ENCODE measurements at regions not wholly inside any gene's neighbourhood (a gene's known extent, or its start where the extent isn't known, plus 50 kb on each side); places are given as distances from the start of the nearest gene placed in this dataset.

DNA sequence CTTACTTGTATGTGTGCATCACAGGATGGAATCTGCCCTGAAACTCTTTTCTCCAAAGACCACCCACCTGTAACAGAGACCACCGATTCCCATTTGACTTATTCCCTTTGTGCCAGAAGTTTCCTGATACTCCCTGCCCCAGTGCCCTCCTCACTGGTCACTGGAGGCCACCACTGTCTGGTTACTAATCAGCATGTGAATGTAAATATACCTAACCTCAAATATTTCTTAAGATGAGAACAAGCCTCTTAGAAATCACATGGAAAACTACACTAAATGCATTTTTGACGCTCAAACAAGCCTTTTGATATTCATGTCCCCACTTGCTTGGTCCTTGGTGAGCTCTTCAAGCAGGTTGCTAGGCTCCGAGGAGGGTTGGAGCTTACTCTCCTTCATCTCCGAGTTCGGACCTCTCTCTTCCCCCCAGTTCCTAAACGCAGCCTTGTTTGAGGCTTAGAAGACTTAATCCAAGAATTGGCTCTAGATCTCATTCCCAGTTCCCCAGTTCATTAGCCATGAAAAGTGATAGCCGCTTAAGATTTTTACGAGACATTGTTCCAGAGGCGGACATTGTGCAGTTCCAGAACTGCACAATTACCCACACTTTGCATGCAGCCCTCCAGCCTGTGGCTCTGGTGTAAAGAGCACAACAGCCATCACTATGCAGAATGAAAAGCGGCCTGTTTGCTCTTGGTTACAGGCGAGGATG is 579.2 kb upstream of the PSMD7 start:
- TF ChIP-seq TARDBP (IDR thresholded peaks at IDR 0.05) (no peak), ELF4 (IDR thresholded peaks at IDR 0.05) (no peak)
- ChIA-PET POLR2A (interaction anchor here (0.7 kb wide), 1 partner anchor 1565 kb away, joined by 3 read pairs; no protein-coding TSS in a partner anchor), CTCF (no interaction called here)
- no peak for DNase-seq (ENCODE audit: extremely low spot score)

DNA sequence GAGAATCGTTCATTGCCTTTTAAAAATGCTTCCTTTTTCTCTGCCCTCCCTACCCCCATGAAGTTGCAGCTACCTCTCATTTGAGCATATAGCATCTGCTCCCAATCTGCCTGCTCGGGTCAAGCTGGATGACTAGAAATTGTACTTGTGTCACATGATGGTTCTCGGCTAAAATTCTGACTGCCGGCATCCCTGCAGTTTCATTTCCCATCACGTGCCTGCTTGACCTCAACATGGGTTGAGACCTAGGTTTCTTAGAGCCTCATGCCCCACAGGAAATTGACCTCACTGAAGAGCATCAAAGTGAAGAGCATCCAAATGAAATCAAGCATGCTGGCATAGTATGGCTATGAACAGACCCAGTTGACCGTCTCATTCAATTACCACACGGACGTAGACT is 581.6 kb upstream of the PSMD7 start:
- ChIA-PET CTCF (no interaction called here), POLR2A (no interaction called here)
- DNase-seq (ENCODE audit: extremely low spot score) = no peak
- TF ChIP-seq CTBP1 (IDR thresholded peaks at IDR 0.05; ENCODE audit: borderline replicate concordance) = no peak
- TF ChIP-seq SUZ12 (IDR thresholded peaks at IDR 0.05) = no peak
- TF ChIP-seq FOXA1 (IDR thresholded peaks at IDR 0.05) = no peak
- no peak for TF ChIP-seq HDGF (IDR thresholded peaks at IDR 0.05; ENCODE audit: borderline replicate concordance)
- no peak for TF ChIP-seq ELF4 (IDR thresholded peaks at IDR 0.05)
- TF ChIP-seq, protein P1, sequence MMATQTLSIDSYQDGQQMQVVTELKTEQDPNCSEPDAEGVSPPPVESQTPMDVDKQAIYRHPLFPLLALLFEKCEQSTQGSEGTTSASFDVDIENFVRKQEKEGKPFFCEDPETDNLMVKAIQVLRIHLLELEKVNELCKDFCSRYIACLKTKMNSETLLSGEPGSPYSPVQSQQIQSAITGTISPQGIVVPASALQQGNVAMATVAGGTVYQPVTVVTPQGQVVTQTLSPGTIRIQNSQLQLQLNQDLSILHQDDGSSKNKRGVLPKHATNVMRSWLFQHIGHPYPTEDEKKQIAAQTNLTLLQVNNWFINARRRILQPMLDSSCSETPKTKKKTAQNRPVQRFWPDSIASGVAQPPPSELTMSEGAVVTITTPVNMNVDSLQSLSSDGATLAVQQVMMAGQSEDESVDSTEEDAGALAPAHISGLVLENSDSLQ (IDR thresholded peaks at IDR 0.05) = no peak
- TF ChIP-seq LEF1 (IDR thresholded peaks at IDR 0.05; ENCODE audit: borderline replicate concordance) = no peak
- no peak for TF ChIP-seq TARDBP (IDR thresholded peaks at IDR 0.05)
- TF ChIP-seq NFRKB (IDR thresholded peaks at IDR 0.05) = no peak
- TF ChIP-seq FOXM1 (IDR thresholded peaks at IDR 0.05; ENCODE audit: borderline replicate concordance) = no peak
- TF ChIP-seq FOXK2 (IDR thresholded peaks at IDR 0.05) = no peak
- no peak for TF ChIP-seq SP1 (IDR thresholded peaks at IDR 0.05)
- TF ChIP-seq BHLHE40 (IDR thresholded peaks at IDR 0.05; ENCODE audit: borderline replicate concordance) = no peak
- no peak for TF ChIP-seq L3MBTL2 (conservative IDR thresholded peaks at IDR 0.05)
- no peak for TF ChIP-seq ARNT (IDR thresholded peaks at IDR 0.05)

DNA sequence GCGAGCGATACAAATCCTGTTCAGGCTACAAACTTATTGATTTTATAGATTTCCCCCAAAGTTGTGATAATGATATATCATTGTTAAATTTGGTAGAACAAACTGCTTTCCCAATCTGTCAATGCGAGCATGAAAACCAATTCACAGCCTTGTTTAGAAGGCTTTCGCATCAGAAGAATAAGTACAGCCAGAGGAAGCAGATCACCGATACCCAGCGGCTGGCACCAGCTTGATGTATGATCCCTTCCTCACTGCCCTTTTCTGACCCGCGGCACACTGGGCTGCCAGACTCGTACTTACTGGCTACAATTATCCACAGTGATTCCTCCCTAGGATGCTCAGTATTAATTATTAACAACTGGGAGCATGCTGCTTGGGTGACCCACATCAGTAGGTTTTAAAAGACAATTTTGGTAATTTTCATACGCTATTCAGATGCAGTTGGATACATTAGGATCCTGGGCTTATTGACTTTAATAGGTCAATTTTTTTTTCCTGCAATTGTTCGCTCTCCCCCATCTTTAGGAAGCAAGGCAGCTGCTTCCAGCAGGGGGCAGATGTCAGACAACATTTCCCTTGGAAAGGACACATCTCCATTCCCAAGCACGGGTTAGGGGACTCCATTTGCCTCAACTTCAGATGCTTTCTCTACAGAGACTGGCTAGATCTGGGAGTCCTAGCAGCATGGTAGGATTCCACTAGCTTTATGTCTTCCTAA is 582.7 kb upstream of the PSMD7 start:
- DNase-seq (ENCODE audit: extremely low spot score) = peak; percentile 51
- CTCF ChIA-PET = interaction anchor here (0.5 to 0.9 kb wide), 5 partner anchors 29 to 496 kb away, joined by 3 to 6 read pairs (median 4); no protein-coding TSS in a partner anchor
- POLR2A ChIA-PET = no interaction called here
- TF ChIP-seq ZNF384 (IDR thresholded peaks at IDR 0.05) (no peak), FOXK2 (IDR thresholded peaks at IDR 0.05) (no peak), SUZ12 (IDR thresholded peaks at IDR 0.05) (no peak), SP1 (IDR thresholded peaks at IDR 0.05) (no peak), FOXA1 (IDR thresholded peaks at IDR 0.05) (no peak), ARNT (IDR thresholded peaks at IDR 0.05) (no peak), FOXM1 (IDR thresholded peaks at IDR 0.05; ENCODE audit: borderline replicate concordance) (no peak), BHLHE40 (IDR thresholded peaks at IDR 0.05; ENCODE audit: borderline replicate concordance) (no peak), L3MBTL2 (conservative IDR thresholded peaks at IDR 0.05) (no peak), NFRKB (IDR thresholded peaks at IDR 0.05) (no peak)
- TF ChIP-seq, protein P1 (IDR thresholded peaks at IDR 0.05) = no peak

DNA sequence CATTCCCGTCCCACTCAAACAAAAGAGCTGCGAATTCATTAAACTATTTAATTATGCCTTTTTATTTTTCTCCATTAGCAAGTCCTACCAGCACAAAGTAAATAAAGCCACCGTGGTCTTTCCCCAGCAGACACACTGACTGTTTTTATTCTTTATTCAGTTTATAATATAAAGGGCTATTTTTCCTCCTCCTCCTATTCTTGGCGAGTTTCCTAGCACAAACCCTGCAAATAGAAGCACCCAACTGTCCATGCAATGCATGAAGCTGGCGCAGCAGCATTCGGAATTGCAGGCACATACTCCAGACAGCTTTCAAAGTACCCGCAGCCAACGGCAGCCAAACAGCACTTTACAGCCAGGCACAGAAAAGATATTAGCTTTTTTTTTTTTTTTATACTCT is 583.4 kb upstream of the PSMD7 start:
- ChIA-PET POLR2A (no interaction called here), CTCF (interaction anchor here (0.6 to 0.9 kb wide), 3 partner anchors 165 to 497 kb away, joined by 3 to 6 read pairs (median 4); no protein-coding TSS in a partner anchor)
- DNase-seq (ENCODE audit: extremely low spot score) = no peak
- TF ChIP-seq HDGF (IDR thresholded peaks at IDR 0.05; ENCODE audit: borderline replicate concordance) = no peak

DNA sequence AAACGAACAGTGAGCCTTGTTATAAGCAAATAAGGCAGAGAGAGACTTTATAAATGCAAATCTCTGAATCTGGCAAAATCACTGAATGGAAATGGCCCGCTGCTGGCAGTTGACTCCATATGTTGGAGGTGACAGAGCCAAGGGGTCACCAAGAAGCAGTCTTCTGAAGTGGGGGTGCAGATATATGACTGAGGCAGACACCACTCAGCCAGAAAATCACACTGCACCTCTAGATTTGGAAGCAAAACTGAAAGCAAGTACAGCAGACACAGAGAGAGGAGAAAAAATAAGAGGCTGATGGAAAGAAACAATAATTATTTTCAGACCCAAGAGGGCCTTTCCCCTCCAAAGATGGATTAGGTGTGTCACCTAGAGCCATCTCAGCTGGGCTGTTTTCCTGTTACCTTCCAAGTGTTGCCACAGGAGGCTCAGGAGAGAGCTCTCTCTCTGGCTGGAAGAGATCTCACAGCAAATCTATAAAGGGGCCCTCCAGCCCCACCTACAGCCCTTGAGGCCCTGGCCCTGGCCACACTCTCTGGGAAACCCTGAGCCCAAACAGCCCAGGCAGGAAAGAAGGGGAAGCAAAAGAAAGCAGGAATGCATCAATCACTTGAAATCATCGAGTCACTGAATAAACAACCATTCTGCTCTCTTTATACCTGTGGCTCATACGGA is 585.1 kb upstream of the PSMD7 start:
- no peak for DNase-seq (ENCODE audit: extremely low spot score)
- POLR2A ChIA-PET = no interaction called here
- CTCF ChIA-PET = no interaction called here
- no peak for TF ChIP-seq FOXM1 (IDR thresholded peaks at IDR 0.05; ENCODE audit: borderline replicate concordance)
- no peak for TF ChIP-seq ELF4 (IDR thresholded peaks at IDR 0.05)
- TF ChIP-seq FOXA1 (IDR thresholded peaks at IDR 0.05) = no peak
- no peak for TF ChIP-seq NFRKB (IDR thresholded peaks at IDR 0.05)
- no peak for TF ChIP-seq BHLHE40 (IDR thresholded peaks at IDR 0.05; ENCODE audit: borderline replicate concordance)
- TF ChIP-seq ARNT (IDR thresholded peaks at IDR 0.05) = no peak
- no peak for TF ChIP-seq L3MBTL2 (conservative IDR thresholded peaks at IDR 0.05)
- no peak for TF ChIP-seq TARDBP (IDR thresholded peaks at IDR 0.05)
- TF ChIP-seq LEF1 (IDR thresholded peaks at IDR 0.05; ENCODE audit: borderline replicate concordance) = no peak
- no peak for TF ChIP-seq SUZ12 (IDR thresholded peaks at IDR 0.05)
- no peak for TF ChIP-seq SP1 (IDR thresholded peaks at IDR 0.05)
- no peak for TF ChIP-seq HDGF (IDR thresholded peaks at IDR 0.05; ENCODE audit: borderline replicate concordance)
- TF ChIP-seq FOXK2 (IDR thresholded peaks at IDR 0.05) = no peak
- TF ChIP-seq ZNF384 (IDR thresholded peaks at IDR 0.05) = no peak
- TF ChIP-seq, protein P1 (IDR thresholded peaks at IDR 0.05) = no peak
- no peak for TF ChIP-seq CTBP1 (IDR thresholded peaks at IDR 0.05; ENCODE audit: borderline replicate concordance)

DNA sequence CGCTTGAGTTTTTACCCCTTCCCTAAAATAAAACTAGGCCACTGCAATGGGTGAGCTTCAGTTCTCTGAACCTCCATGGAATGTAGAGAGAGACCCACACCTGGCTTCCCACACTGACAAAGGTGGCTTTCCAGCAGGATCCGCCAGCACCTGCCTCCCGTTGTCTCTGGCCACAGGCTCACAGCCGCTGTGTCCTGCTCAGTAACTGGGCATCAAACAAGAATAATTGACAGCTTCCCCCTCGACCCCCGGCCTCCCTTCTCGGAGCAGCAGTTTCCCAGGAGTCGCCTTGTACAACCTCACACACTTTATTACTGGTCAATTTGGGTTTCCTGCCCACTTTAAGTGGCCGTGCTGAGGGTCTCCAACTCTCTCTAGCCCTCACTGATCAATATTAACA is 586.1 kb upstream of the PSMD7 start:
- no peak for DNase-seq (ENCODE audit: extremely low spot score)
- TF ChIP-seq SUZ12 (IDR thresholded peaks at IDR 0.05) = no peak
- TF ChIP-seq L3MBTL2 (conservative IDR thresholded peaks at IDR 0.05) = no peak
- no peak for TF ChIP-seq HDGF (IDR thresholded peaks at IDR 0.05; ENCODE audit: borderline replicate concordance)
- no peak for TF ChIP-seq TARDBP (IDR thresholded peaks at IDR 0.05)
- TF ChIP-seq NFRKB (IDR thresholded peaks at IDR 0.05) = no peak
- TF ChIP-seq, protein P1 (IDR thresholded peaks at IDR 0.05) = no peak
- no peak for TF ChIP-seq FOXK2 (IDR thresholded peaks at IDR 0.05)
- TF ChIP-seq FOXA1 (IDR thresholded peaks at IDR 0.05) = no peak
- TF ChIP-seq ZNF384 (IDR thresholded peaks at IDR 0.05) = no peak
- TF ChIP-seq BHLHE40 (IDR thresholded peaks at IDR 0.05; ENCODE audit: borderline replicate concordance) = no peak
- no peak for TF ChIP-seq FOXM1 (IDR thresholded peaks at IDR 0.05; ENCODE audit: borderline replicate concordance)
- POLR2A ChIA-PET = no interaction called here
- CTCF ChIA-PET = no interaction called here

Measured in HEK293T (cell line).